Activated T-cell treated with anti-CD3 and anti-CD28 coated beads, Interleukin-2, amount 50 U/mL, for 4 hours (primary cell): ENCODE measurements at regions not wholly inside any gene's neighbourhood (a gene's known extent, or its start where the extent isn't known, plus 50 kb on each side); places are given as distances from the start of the nearest gene placed in this dataset.
"Not testable (repeated sequence)": the region's sequence is repeated elsewhere in the genome, so short reads cannot be mapped to it uniquely, and the experiment has no call there.

Source experiments
- ATAC-seq, 2 donors: fragments of 200-7000 bp; cut with Tn5 transposase; one replicate each; pipeline ENCODE4 v1.10.0; 2021
- DNase-seq: peaks from one replicate; pipeline ENCODE4 v3.0.0-alpha.2; 2020
- H3K27me3 Mint-ChIP-seq: one replicate; pipeline ENCODE4 v1.8.0; 2021; ENCODE audit warnings: low read depth, mixed read lengths
- H3K36me3 Mint-ChIP-seq: one replicate; pipeline ENCODE4 v1.8.0; 2022; ENCODE audit warnings: mixed read lengths; ENCODE audit not compliant: insufficient read depth
- H3K4me1 Mint-ChIP-seq: one replicate; pipeline ENCODE4 v1.8.0; 2021; ENCODE audit warnings: low read depth, mixed read lengths
- H3K4me3 Mint-ChIP-seq: one replicate; pipeline ENCODE4 v1.8.0; 2021; ENCODE audit warnings: mild to moderate bottlenecking, moderate library complexity, mixed read lengths
- H3K9me3 Mint-ChIP-seq: one replicate; pipeline ENCODE4 v1.8.0; 2021; ENCODE audit warnings: mixed read lengths

GRCh38 chr10:9550810-9551209 is 1466.9 kb upstream of the CELF2 start:
- ATAC-seq (no peak), DNase-seq (no peak)
- peaks cover 6% of the 10 kb centered on the region for H3K9me3 Mint-ChIP-seq
- H3K4me1 Mint-ChIP-seq: no peaks in the 10 kb centered on the region
- no peaks in the 10 kb centered on the region for H3K27me3 Mint-ChIP-seq
- H3K36me3 Mint-ChIP-seq: no peaks in the 10 kb centered on the region
- H3K4me3 Mint-ChIP-seq: no peak overlapping the region

GRCh38 chr10:9554321-9554720 is 1463.4 kb upstream of the CELF2 start:
- ATAC-seq (no peak), DNase-seq (no peak)
- Mint-ChIP-seq H3K4me3 (no peak overlapping the region), H3K9me3 (peaks cover 6% of the 10 kb centered on the region), H3K27me3 (no peaks in the 10 kb centered on the region), H3K4me1 (no peaks in the 10 kb centered on the region), H3K36me3 (no peaks in the 10 kb centered on the region)

GRCh38 chr10:9560976-9561375 is 1456.7 kb upstream of the CELF2 start:
- DNase-seq (no peak), ATAC-seq (no peak)
- H3K27me3 Mint-ChIP-seq: no peaks in the 10 kb centered on the region
- H3K4me3 Mint-ChIP-seq: no peak overlapping the region
- no peaks in the 10 kb centered on the region for H3K4me1 Mint-ChIP-seq
- H3K9me3 Mint-ChIP-seq: no peaks in the 10 kb centered on the region
- H3K36me3 Mint-ChIP-seq: no peaks in the 10 kb centered on the region

GRCh38 chr10:9561821-9562505 is 1455.7 kb upstream of the CELF2 start:
- Mint-ChIP-seq H3K27me3 (no peaks in the 10 kb centered on the region), H3K36me3 (no peaks in the 10 kb centered on the region), H3K9me3 (no peaks in the 10 kb centered on the region), H3K4me1 (no peaks in the 10 kb centered on the region), H3K4me3 (no peak overlapping the region)
- no peak for DNase-seq
- no peak for ATAC-seq

GRCh38 chr10:9577746-9578145 is 1439.9 kb upstream of the CELF2 start:
- Mint-ChIP-seq H3K27me3 (peaks cover 4% of the 10 kb centered on the region), H3K9me3 (no peaks in the 10 kb centered on the region), H3K4me1 (no peaks in the 10 kb centered on the region), H3K36me3 (no peaks in the 10 kb centered on the region), H3K4me3 (no peak overlapping the region)
- ATAC-seq (no peak), DNase-seq (no peak)

- H3K4me1 Mint-ChIP-seq: no peaks in the 10 kb centered on the region
- ATAC-seq (no peak), DNase-seq (no peak)
- H3K27me3 Mint-ChIP-seq: peaks cover 1% of the 10 kb centered on the region
- no peaks in the 10 kb centered on the region for H3K36me3 Mint-ChIP-seq
- no peak overlapping the region for H3K4me3 Mint-ChIP-seq
- no peaks in the 10 kb centered on the region for H3K9me3 Mint-ChIP-seq
These were observed 1438.5 kb upstream of the CELF2 start for GRCh38 chr10:9579110-9579705.

- not testable (repeated sequence) for H3K36me3 Mint-ChIP-seq, H3K27me3 Mint-ChIP-seq, ATAC-seq, H3K4me1 Mint-ChIP-seq, H3K4me3 Mint-ChIP-seq, H3K9me3 Mint-ChIP-seq, DNase-seq
These were observed 1434.9 kb upstream of the CELF2 start for GRCh38 chr10:9582803-9583202.

- Mint-ChIP-seq H3K9me3 (no peaks in the 10 kb centered on the region), H3K4me1 (no peaks in the 10 kb centered on the region), H3K27me3 (no peaks in the 10 kb centered on the region), H3K36me3 (no peaks in the 10 kb centered on the region), H3K4me3 (no peak overlapping the region)
- ATAC-seq (no peak), DNase-seq (no peak)
These were observed 1421.2 kb upstream of the CELF2 start for GRCh38 chr10:9596368-9596920.

GRCh38 chr10:9602998-9603397 is 1414.7 kb upstream of the CELF2 start:
- no peaks in the 10 kb centered on the region for H3K4me1 Mint-ChIP-seq
- ATAC-seq: no peak
- no peak for DNase-seq
- H3K36me3 Mint-ChIP-seq: no peaks in the 10 kb centered on the region
- H3K9me3 Mint-ChIP-seq: no peaks in the 10 kb centered on the region
- H3K4me3 Mint-ChIP-seq: no peak overlapping the region
- H3K27me3 Mint-ChIP-seq: peaks cover 3% of the 10 kb centered on the region

- H3K27me3 Mint-ChIP-seq: peaks cover 3% of the 10 kb centered on the region
- no peak overlapping the region for H3K4me3 Mint-ChIP-seq
- DNase-seq (no peak), ATAC-seq (no peak)
- no peaks in the 10 kb centered on the region for H3K9me3 Mint-ChIP-seq
- no peaks in the 10 kb centered on the region for H3K4me1 Mint-ChIP-seq
- H3K36me3 Mint-ChIP-seq: no peaks in the 10 kb centered on the region
These were observed 1413.7 kb upstream of the CELF2 start for GRCh38 chr10:9603972-9604371.

- ATAC-seq (no peak), DNase-seq (no peak)
- H3K4me1 Mint-ChIP-seq: no peaks in the 10 kb centered on the region
- no peaks in the 10 kb centered on the region for H3K9me3 Mint-ChIP-seq
- H3K36me3 Mint-ChIP-seq: no peaks in the 10 kb centered on the region
- no peak overlapping the region for H3K4me3 Mint-ChIP-seq
- H3K27me3 Mint-ChIP-seq: peaks cover 3% of the 10 kb centered on the region
These were observed 1412.4 kb upstream of the CELF2 start for GRCh38 chr10:9605231-9605630.

- ATAC-seq: no peak
- Mint-ChIP-seq H3K4me1 (no peaks in the 10 kb centered on the region), H3K27me3 (peaks cover 3% of the 10 kb centered on the region)
These were observed 1409.1 kb upstream of the CELF2 start for GRCh38 chr10:9608602-9609001.

GRCh38 chr10:9613338-9614075 is 1404.2 kb upstream of the CELF2 start:
- DNase-seq: no peak
- Mint-ChIP-seq H3K36me3 (no peaks in the 10 kb centered on the region), H3K27me3 (peaks cover 2% of the 10 kb centered on the region), H3K4me3 (no peak overlapping the region), H3K9me3 (no peaks in the 10 kb centered on the region), H3K4me1 (no peaks in the 10 kb centered on the region)
- ATAC-seq: peak; percentile 41 to 71

More at GRCh38 chr10:9608602-9609001, 1409.1 kb upstream of the CELF2 start:
- no peaks in the 10 kb centered on the region for H3K9me3 Mint-ChIP-seq
- no peaks in the 10 kb centered on the region for H3K36me3 Mint-ChIP-seq
- no peak overlapping the region for H3K4me3 Mint-ChIP-seq
- DNase-seq: no peak

- Mint-ChIP-seq H3K4me3 (no peak overlapping the region), H3K27me3 (peaks cover 2% of the 10 kb centered on the region), H3K36me3 (no peaks in the 10 kb centered on the region), H3K9me3 (peaks cover 4% of the 10 kb centered on the region), H3K4me1 (no peaks in the 10 kb centered on the region)
- DNase-seq (no peak), ATAC-seq (no peak)
These were observed 1402.5 kb upstream of the CELF2 start for GRCh38 chr10:9615189-9615588.

- Mint-ChIP-seq H3K9me3 (peaks cover 8% of the 10 kb centered on the region), H3K36me3 (no peaks in the 10 kb centered on the region), H3K4me1 (no peaks in the 10 kb centered on the region), H3K4me3 (no peak overlapping the region), H3K27me3 (no peaks in the 10 kb centered on the region)
- ATAC-seq: no peak
- no peak for DNase-seq
These were observed 1396.5 kb upstream of the CELF2 start for GRCh38 chr10:9621216-9621615.
